ENCODE measurements at regions not wholly inside any gene's neighbourhood (a gene's known extent, or its start where the extent isn't known, plus 50 kb on each side); places are given as distances from the start of the nearest gene placed in this dataset.
"Not testable (repeated sequence)": the region's sequence is repeated elsewhere in the genome, so short reads cannot be mapped to it uniquely, and the experiment has no call there.

DNA sequence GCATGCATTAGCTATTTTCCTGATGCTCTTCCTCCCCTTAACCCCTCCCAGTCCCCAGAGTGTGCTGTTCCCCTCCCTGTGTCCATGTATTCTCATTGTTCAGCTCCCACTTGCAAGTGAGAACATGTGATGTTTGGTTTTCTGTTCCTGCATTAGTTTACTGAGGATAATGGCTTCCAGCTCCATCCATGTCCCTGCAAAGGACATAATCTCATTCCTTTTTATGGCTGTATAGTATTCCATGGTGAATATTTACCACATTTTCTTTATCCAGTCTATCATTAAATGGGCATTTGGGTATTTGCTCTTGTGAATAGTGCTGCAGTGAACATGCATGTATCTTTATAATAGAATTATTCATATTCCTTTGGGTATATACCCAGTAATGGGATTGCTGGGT lies 109.7 kb upstream of the NEDD4L start:
- TF ChIP-seq, protein P1, sequence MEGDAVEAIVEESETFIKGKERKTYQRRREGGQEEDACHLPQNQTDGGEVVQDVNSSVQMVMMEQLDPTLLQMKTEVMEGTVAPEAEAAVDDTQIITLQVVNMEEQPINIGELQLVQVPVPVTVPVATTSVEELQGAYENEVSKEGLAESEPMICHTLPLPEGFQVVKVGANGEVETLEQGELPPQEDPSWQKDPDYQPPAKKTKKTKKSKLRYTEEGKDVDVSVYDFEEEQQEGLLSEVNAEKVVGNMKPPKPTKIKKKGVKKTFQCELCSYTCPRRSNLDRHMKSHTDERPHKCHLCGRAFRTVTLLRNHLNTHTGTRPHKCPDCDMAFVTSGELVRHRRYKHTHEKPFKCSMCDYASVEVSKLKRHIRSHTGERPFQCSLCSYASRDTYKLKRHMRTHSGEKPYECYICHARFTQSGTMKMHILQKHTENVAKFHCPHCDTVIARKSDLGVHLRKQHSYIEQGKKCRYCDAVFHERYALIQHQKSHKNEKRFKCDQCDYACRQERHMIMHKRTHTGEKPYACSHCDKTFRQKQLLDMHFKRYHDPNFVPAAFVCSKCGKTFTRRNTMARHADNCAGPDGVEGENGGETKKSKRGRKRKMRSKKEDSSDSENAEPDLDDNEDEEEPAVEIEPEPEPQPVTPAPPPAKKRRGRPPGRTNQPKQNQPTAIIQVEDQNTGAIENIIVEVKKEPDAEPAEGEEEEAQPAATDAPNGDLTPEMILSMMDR (conservative IDR thresholded peaks at IDR 0.05; ENCODE audit: low read depth, low read length), result not testable (repeated sequence)
- TF ChIP-seq, protein P2, sequence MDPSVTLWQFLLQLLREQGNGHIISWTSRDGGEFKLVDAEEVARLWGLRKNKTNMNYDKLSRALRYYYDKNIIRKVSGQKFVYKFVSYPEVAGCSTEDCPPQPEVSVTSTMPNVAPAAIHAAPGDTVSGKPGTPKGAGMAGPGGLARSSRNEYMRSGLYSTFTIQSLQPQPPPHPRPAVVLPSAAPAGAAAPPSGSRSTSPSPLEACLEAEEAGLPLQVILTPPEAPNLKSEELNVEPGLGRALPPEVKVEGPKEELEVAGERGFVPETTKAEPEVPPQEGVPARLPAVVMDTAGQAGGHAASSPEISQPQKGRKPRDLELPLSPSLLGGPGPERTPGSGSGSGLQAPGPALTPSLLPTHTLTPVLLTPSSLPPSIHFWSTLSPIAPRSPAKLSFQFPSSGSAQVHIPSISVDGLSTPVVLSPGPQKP (IDR thresholded peaks at IDR 0.05; ENCODE audit: borderline replicate concordance, low read depth, low read length), result not testable (repeated sequence)
- TF ChIP-seq MXI1 (IDR thresholded peaks at IDR 0.05; ENCODE audit: borderline replicate concordance, low read depth, low read length); SMC3 (IDR thresholded peaks at IDR 0.05; ENCODE audit: low read depth, low read length); RFX5 (IDR thresholded peaks at IDR 0.05; ENCODE audit: low read depth, low read length); RAD21 (IDR thresholded peaks at IDR 0.05; ENCODE audit: low read length); POLR2A (IDR thresholded peaks at IDR 0.05; ENCODE audit: low read depth, low read length); CHD1 (IDR thresholded peaks at IDR 0.05; ENCODE audit: low read depth, low read length); CEBPB (IDR thresholded peaks at IDR 0.05; ENCODE audit: low read depth, low read length): not testable (repeated sequence)
- TF ChIP-seq, protein P3, sequence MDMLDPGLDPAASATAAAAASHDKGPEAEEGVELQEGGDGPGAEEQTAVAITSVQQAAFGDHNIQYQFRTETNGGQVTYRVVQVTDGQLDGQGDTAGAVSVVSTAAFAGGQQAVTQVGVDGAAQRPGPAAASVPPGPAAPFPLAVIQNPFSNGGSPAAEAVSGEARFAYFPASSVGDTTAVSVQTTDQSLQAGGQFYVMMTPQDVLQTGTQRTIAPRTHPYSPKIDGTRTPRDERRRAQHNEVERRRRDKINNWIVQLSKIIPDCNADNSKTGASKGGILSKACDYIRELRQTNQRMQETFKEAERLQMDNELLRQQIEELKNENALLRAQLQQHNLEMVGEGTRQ (IDR thresholded peaks at IDR 0.05; ENCODE audit: low read depth, low read length), result not testable (repeated sequence)

Measured in IMR-90 (cell line).